ENCODE measurements at regions not wholly inside any gene's neighbourhood (a gene's known extent, or its start where the extent isn't known, plus 50 kb on each side); places are given as distances from the start of the nearest gene placed in this dataset.

- TF ChIP-seq TAF1 (IDR thresholded peaks at IDR 0.05; ENCODE audit: borderline replicate concordance, insufficient read depth, low read length) (no peak), FOXP2 (optimal IDR thresholded peaks at IDR 0.05; ENCODE audit: borderline replicate concordance, extremely low read depth, extremely low read length, insufficient read depth) (no peak), POLR2AphosphoS5 (IDR thresholded peaks at IDR 0.05; ENCODE audit: low read depth, low read length) (no peak), REST (IDR thresholded peaks at IDR 0.05; ENCODE audit: insufficient read depth in 1 of 2, low read depth in 2 of 2, low read length in 2 of 2) (no peak), SIN3A (IDR thresholded peaks at IDR 0.05; ENCODE audit: borderline replicate concordance, insufficient read depth, low read length) (no peak)
Measured at GRCh38 chr4:116870686-116871085, 214.7 kb downstream of the TRAM1L1 start.

GRCh38 chr4:116866106-116866505 is 219.3 kb downstream of the TRAM1L1 start:
- TF ChIP-seq TAF1 (IDR thresholded peaks at IDR 0.05; ENCODE audit: borderline replicate concordance, insufficient read depth, low read length) (no peak), REST (IDR thresholded peaks at IDR 0.05; ENCODE audit: insufficient read depth in 1 of 2, low read depth in 2 of 2, low read length in 2 of 2) (no peak), SIN3A (IDR thresholded peaks at IDR 0.05; ENCODE audit: borderline replicate concordance, insufficient read depth, low read length) (no peak), FOXP2 (optimal IDR thresholded peaks at IDR 0.05; ENCODE audit: borderline replicate concordance, extremely low read depth, extremely low read length, insufficient read depth) (no peak), POLR2AphosphoS5 (IDR thresholded peaks at IDR 0.05; ENCODE audit: low read depth, low read length) (no peak)

GRCh38 chr4:116862592-116862991 is 222.8 kb downstream of the TRAM1L1 start:
- TF ChIP-seq SIN3A (IDR thresholded peaks at IDR 0.05; ENCODE audit: borderline replicate concordance, insufficient read depth, low read length) (no peak), REST (IDR thresholded peaks at IDR 0.05; ENCODE audit: insufficient read depth in 1 of 2, low read depth in 2 of 2, low read length in 2 of 2) (no peak), POLR2AphosphoS5 (IDR thresholded peaks at IDR 0.05; ENCODE audit: low read depth, low read length) (no peak), FOXP2 (optimal IDR thresholded peaks at IDR 0.05; ENCODE audit: borderline replicate concordance, extremely low read depth, extremely low read length, insufficient read depth) (no peak), TAF1 (IDR thresholded peaks at IDR 0.05; ENCODE audit: borderline replicate concordance, insufficient read depth, low read length) (no peak)

GRCh38 chr4:116860891-116861290 is 224.5 kb downstream of the TRAM1L1 start:
- TF ChIP-seq SIN3A (IDR thresholded peaks at IDR 0.05; ENCODE audit: borderline replicate concordance, insufficient read depth, low read length) (no peak), REST (IDR thresholded peaks at IDR 0.05; ENCODE audit: insufficient read depth in 1 of 2, low read depth in 2 of 2, low read length in 2 of 2) (no peak), FOXP2 (optimal IDR thresholded peaks at IDR 0.05; ENCODE audit: borderline replicate concordance, extremely low read depth, extremely low read length, insufficient read depth) (no peak), TAF1 (IDR thresholded peaks at IDR 0.05; ENCODE audit: borderline replicate concordance, insufficient read depth, low read length) (no peak), POLR2AphosphoS5 (IDR thresholded peaks at IDR 0.05; ENCODE audit: low read depth, low read length) (no peak)

- no peak for TF ChIP-seq FOXP2 (optimal IDR thresholded peaks at IDR 0.05; ENCODE audit: borderline replicate concordance, extremely low read depth, extremely low read length, insufficient read depth)
- no peak for TF ChIP-seq SIN3A (IDR thresholded peaks at IDR 0.05; ENCODE audit: borderline replicate concordance, insufficient read depth, low read length)
- no peak for TF ChIP-seq REST (IDR thresholded peaks at IDR 0.05; ENCODE audit: insufficient read depth in 1 of 2, low read depth in 2 of 2, low read length in 2 of 2)
- no peak for TF ChIP-seq TAF1 (IDR thresholded peaks at IDR 0.05; ENCODE audit: borderline replicate concordance, insufficient read depth, low read length)
- TF ChIP-seq POLR2AphosphoS5 (IDR thresholded peaks at IDR 0.05; ENCODE audit: low read depth, low read length) = no peak
Measured at GRCh38 chr4:116849620-116850019, 235.8 kb downstream of the TRAM1L1 start.

Data from PFSK-1 (cell line).